ENCODE measurements at regions not wholly inside any gene's neighbourhood (a gene's known extent, or its start where the extent isn't known, plus 50 kb on each side); places are given as distances from the start of the nearest gene placed in this dataset.

- H3K27me3 Mint-ChIP-seq (ENCODE audit: insufficient read depth, low read depth, poor library complexity), result no peaks in the 10 kb centered on the region
- H3K79me2 ChIP-seq (replicated peaks; ENCODE audit: insufficient read depth), result no peaks in the 10 kb centered on the region
- H3K4me1 Mint-ChIP-seq, result no peaks in the 10 kb centered on the region; the same call in 2 of the 3 replicates
- H4K20me1 ChIP-seq (replicated peaks; ENCODE audit: insufficient read depth), result no peaks in the 10 kb centered on the region
- no peak overlapping the region for H3K4me2 ChIP-seq
- peaks cover 13% of the 10 kb centered on the region for H3K9me3 Mint-ChIP-seq
- H3K4me3 ChIP-seq, result no peak overlapping the region
- no peaks in the 10 kb centered on the region for H3F3A ChIP-seq (replicated peaks; ENCODE audit: low read depth)
- no peaks in the 10 kb centered on the region for H3K27me3 ChIP-seq (ENCODE audit: insufficient read depth)
- no peaks in the 10 kb centered on the region; the same call in 1 of the 2 replicates for H3K36me3 ChIP-seq (ENCODE audit: insufficient read depth)
- H3K4me3 Mint-ChIP-seq, result no peak overlapping the region
- no peak overlapping the region for H3K27ac Mint-ChIP-seq
- no peak overlapping the region for H3K27ac ChIP-seq (ENCODE audit: low read depth)
- H3K36me3 Mint-ChIP-seq (ENCODE audit: low read depth), result 0 out of 3 replicates have a peak, but pooled peaks cover 2% of the 10 kb centered on the region
- ATAC-seq (no peak), DNase-seq (ENCODE audit: low spot score) (no peak)
- H3K4me1 ChIP-seq (ENCODE audit: insufficient read depth), result no peaks in the 10 kb centered on the region
- H3K9me2 ChIP-seq (ENCODE audit: insufficient read depth), result no peaks in the 10 kb centered on the region
- TF ChIP-seq NANOG (IDR thresholded peaks at IDR 0.05; ENCODE audit: borderline replicate concordance) (no peak), ZNF331 (CRISPR knock-in tag; IDR thresholded peaks at IDR 0.05; ENCODE audit: low read depth) (peak; percentile 96)
- no peak overlapping the region for H2AFZ ChIP-seq
Measured at GRCh38 chr1:87215592-87215991, 113.1 kb upstream of the LMO4 start.

GRCh38 chr1:87218618-87219017, 110.1 kb upstream of the LMO4 start:
- Histone ChIP-seq H3K27ac (ENCODE audit: low read depth) (no peak overlapping the region), H3K36me3 (ENCODE audit: insufficient read depth) (no peaks in the 10 kb centered on the region; the same call in 1 of the 2 replicates), H3K9me2 (ENCODE audit: insufficient read depth) (no peaks in the 10 kb centered on the region), H3K4me3 (no peak overlapping the region), H3K27me3 (ENCODE audit: insufficient read depth) (no peaks in the 10 kb centered on the region), H3K4me2 (no peak overlapping the region), H3K4me1 (ENCODE audit: insufficient read depth) (no peaks in the 10 kb centered on the region), H3K79me2 (replicated peaks; ENCODE audit: insufficient read depth) (no peaks in the 10 kb centered on the region), H2AFZ (no peak overlapping the region), H3F3A (replicated peaks; ENCODE audit: low read depth) (no peaks in the 10 kb centered on the region), H4K20me1 (replicated peaks; ENCODE audit: insufficient read depth) (no peaks in the 10 kb centered on the region)
- TF ChIP-seq JUNB (IDR thresholded peaks at IDR 0.05; ENCODE audit: unreplicated experiment), result no peak
- no peak for TF ChIP-seq EZH2phosphoT487 (IDR thresholded peaks at IDR 0.05; ENCODE audit: unreplicated experiment)
- no peak for TF ChIP-seq NANOG (IDR thresholded peaks at IDR 0.05; ENCODE audit: borderline replicate concordance)
- no peak for TF ChIP-seq STAT1 (IDR thresholded peaks at IDR 0.05; ENCODE audit: unreplicated experiment)
- TF ChIP-seq CTCF (conservative IDR thresholded peaks at IDR 0.05; ENCODE audit: low read depth in 2 of 2), result no peak
- Mint-ChIP-seq H3K27ac (no peak overlapping the region), H3K9me3 (peaks cover 13% of the 10 kb centered on the region), H3K36me3 (ENCODE audit: low read depth) (0 out of 3 replicates have a peak, but pooled peaks cover 2% of the 10 kb centered on the region), H3K4me1 (no peaks in the 10 kb centered on the region; the same call in 2 of the 3 replicates), H3K4me3 (no peak overlapping the region), H3K27me3 (ENCODE audit: insufficient read depth, low read depth, poor library complexity) (no peaks in the 10 kb centered on the region)
- DNase-seq (ENCODE audit: low spot score) (no peak), ATAC-seq (no peak)

- no peak overlapping the region for H3K27ac ChIP-seq (ENCODE audit: low read depth)
- H3K4me2 ChIP-seq, result no peak overlapping the region
- no peaks in the 10 kb centered on the region; the same call in 1 of the 2 replicates for H3K36me3 ChIP-seq (ENCODE audit: insufficient read depth)
- no peak overlapping the region for H3K4me3 Mint-ChIP-seq
- DNase-seq (ENCODE audit: low spot score) (no peak), ATAC-seq (no peak)
- peaks cover 13% of the 10 kb centered on the region for H3K9me3 Mint-ChIP-seq
- no peaks in the 10 kb centered on the region for H3K79me2 ChIP-seq (replicated peaks; ENCODE audit: insufficient read depth)
- no peaks in the 10 kb centered on the region for H3K4me1 ChIP-seq (ENCODE audit: insufficient read depth)
- H3K4me3 ChIP-seq, result no peak overlapping the region
- H4K20me1 ChIP-seq (replicated peaks; ENCODE audit: insufficient read depth), result no peaks in the 10 kb centered on the region
- H3K27me3 Mint-ChIP-seq (ENCODE audit: insufficient read depth, low read depth, poor library complexity), result no peaks in the 10 kb centered on the region
- no peak overlapping the region for H2AFZ ChIP-seq
- no peaks in the 10 kb centered on the region for H3F3A ChIP-seq (replicated peaks; ENCODE audit: low read depth)
- H3K9me2 ChIP-seq (ENCODE audit: insufficient read depth), result no peaks in the 10 kb centered on the region
- H3K36me3 Mint-ChIP-seq (ENCODE audit: low read depth), result 0 out of 3 replicates have a peak, but pooled peaks cover 2% of the 10 kb centered on the region
- H3K27ac Mint-ChIP-seq, result no peak overlapping the region
- H3K4me1 Mint-ChIP-seq, result no peaks in the 10 kb centered on the region; the same call in 2 of the 3 replicates
- no peaks in the 10 kb centered on the region for H3K27me3 ChIP-seq (ENCODE audit: insufficient read depth)
- TF ChIP-seq EZH2 (IDR thresholded peaks at IDR 0.05; ENCODE audit: low read depth, unreplicated experiment) (no peak), ZNF114 (CRISPR knock-in tag; IDR thresholded peaks at IDR 0.05) (no peak), POLR2AphosphoS5 (IDR thresholded peaks at IDR 0.05; ENCODE audit: low read depth) (no peak), CTCF (conservative IDR thresholded peaks at IDR 0.05; ENCODE audit: low read depth in 2 of 2) (no peak), ETS1 (IDR thresholded peaks at IDR 0.05) (no peak)
Measured at GRCh38 chr1:87219141-87219540, 109.5 kb upstream of the LMO4 start.

All from GM23338 (cell line).